ENCODE measurements at regions not wholly inside any gene's neighbourhood (a gene's known extent, or its start where the extent isn't known, plus 50 kb on each side); places are given as distances from the start of the nearest gene placed in this dataset.

- no peak for ATAC-seq (ENCODE audit: low read depth in 2 of 2)
- Histone ChIP-seq H3K36me3 (ENCODE audit: control insufficient read depth, insufficient read depth, low read length) (no peaks in the 10 kb centered on the region), H3K4me3 (ENCODE audit: low read depth, low read length) (no peak overlapping the region), H3K27me3 (ENCODE audit: control insufficient read depth, insufficient read depth, low read length) (no peaks in the 10 kb centered on the region), H3K4me1 (ENCODE audit: control insufficient read depth, insufficient read depth, low read length, poor library complexity, severe bottlenecking) (no peaks in the 10 kb centered on the region), H3K9me3 (ENCODE audit: control insufficient read depth in 2 of 2, low read length in 2 of 2) (no peaks in the 10 kb centered on the region), H3K27ac (ENCODE audit: insufficient read depth, low read length, poor library complexity, severe bottlenecking) (no peak overlapping the region)
- no peak overlapping the region for H3K4me3 Mint-ChIP-seq
- H3K27ac Mint-ChIP-seq: no peak overlapping the region
- H3K9me3 Mint-ChIP-seq: peaks cover 0 to 1% (median 0%) of the 10 kb centered on the region in 7 donors
- H3K4me1 Mint-ChIP-seq: peaks cover 0 to 33% (median 19%) of the 10 kb centered on the region in 4 donors
- H3K27me3 Mint-ChIP-seq: no peaks in the 10 kb centered on the region
- peaks cover 28% of the 10 kb centered on the region for H3K36me3 Mint-ChIP-seq
- no peak for DNase-seq
These were observed 50.5 kb upstream of the ARHGEF3 start for GRCh38 chr3:56851966-56852884.

Data from CD4-positive, CD25-positive, alpha-beta regulatory T cell (primary cell).